ENCODE measurements at regions not wholly inside any gene's neighbourhood (a gene's known extent, or its start where the extent isn't known, plus 50 kb on each side); places are given as distances from the start of the nearest gene placed in this dataset.

- H3K4me3 ChIP-seq (replicated peaks; ENCODE audit: low read depth, low read length) = no peak overlapping the region
- no peak for DNase-seq (ENCODE audit: extremely low read depth, low read depth)
- no peak for TF ChIP-seq CTCF (IDR thresholded peaks at IDR 0.05; ENCODE audit: low read depth, low read length, missing control alignments)
Observed at GRCh38 chr13:74819549-74819948, 662.4 kb downstream of the TBC1D4 start.

DNA sequence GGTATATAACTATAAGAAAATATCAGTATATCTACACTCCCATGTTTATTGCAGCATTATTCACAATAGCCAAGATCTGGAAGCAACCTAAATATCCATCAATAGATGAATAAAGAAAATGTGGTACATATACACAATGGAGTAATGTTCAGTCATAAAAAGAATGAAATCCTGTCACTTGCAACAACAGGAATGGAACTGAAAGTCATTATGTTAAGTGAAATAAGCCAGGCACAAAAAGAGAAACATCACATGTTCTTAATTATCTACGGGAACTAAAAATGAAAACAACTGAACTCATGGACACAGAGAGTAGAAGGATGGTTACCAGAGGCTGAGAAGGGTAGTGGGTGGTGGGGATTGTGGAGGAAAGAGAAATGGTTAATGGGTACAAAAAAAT is 665.2 kb downstream of the TBC1D4 start:
- H3K4me3 ChIP-seq (replicated peaks; ENCODE audit: low read depth, low read length) = no peak overlapping the region
- no peak for DNase-seq (ENCODE audit: extremely low read depth, low read depth)
- no peak for TF ChIP-seq CTCF (IDR thresholded peaks at IDR 0.05; ENCODE audit: low read depth, low read length, missing control alignments)

- DNase-seq (ENCODE audit: extremely low read depth, low read depth) = no peak
- no peak overlapping the region for H3K4me3 ChIP-seq (replicated peaks; ENCODE audit: low read depth, low read length)
- TF ChIP-seq CTCF (IDR thresholded peaks at IDR 0.05; ENCODE audit: low read depth, low read length, missing control alignments) = no peak
Observed at GRCh38 chr13:74796157-74796556, 662.0 kb upstream of the KLF12 start.

DNA sequence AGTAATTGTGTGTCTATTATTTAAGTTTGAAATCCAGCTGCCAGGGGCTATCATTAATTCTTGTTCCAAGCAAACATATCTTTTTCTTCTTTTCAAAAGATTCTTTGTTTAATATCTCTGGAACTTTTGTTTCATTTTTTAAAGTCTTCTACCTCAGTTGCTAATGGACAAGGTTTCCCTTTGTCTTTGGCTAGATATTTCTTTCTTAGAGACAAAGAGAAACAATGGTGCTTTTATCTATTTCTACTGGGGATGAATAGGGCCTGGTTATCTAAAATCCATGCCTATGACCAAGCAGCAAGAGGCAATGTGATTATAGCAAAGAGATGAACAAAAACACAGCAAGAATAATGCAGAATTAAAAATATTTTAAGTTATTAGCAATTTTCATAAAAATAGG is 661.3 kb upstream of the KLF12 start:
- H3K4me3 ChIP-seq (replicated peaks; ENCODE audit: low read depth, low read length) = no peak overlapping the region
- no peak for DNase-seq (ENCODE audit: extremely low read depth, low read depth)
- TF ChIP-seq CTCF (IDR thresholded peaks at IDR 0.05; ENCODE audit: low read depth, low read length, missing control alignments) = no peak

DNA sequence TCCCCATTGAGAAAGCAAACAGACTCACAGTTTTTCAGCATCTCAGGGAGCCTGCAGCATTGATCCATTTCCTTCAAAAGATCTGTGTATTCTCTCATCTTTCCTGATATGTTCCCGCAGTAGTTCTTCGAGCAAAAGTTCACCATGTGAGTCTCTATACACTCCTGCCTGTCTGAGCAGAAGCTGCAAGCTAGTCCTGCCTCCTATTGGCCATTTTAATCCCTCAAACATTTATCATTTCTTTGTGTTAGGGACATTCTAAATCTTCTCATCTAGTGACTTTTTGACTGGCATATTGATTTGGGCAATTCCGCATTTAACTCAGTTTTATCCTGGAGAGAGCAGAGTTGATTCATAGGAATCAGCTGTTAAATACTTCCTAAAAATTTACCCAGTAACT is 660.4 kb upstream of the KLF12 start:
- no peak for DNase-seq (ENCODE audit: extremely low read depth, low read depth)
- TF ChIP-seq CTCF (IDR thresholded peaks at IDR 0.05; ENCODE audit: low read depth, low read length, missing control alignments) = no peak
- H3K4me3 ChIP-seq (replicated peaks; ENCODE audit: low read depth, low read length) = no peak overlapping the region

DNA sequence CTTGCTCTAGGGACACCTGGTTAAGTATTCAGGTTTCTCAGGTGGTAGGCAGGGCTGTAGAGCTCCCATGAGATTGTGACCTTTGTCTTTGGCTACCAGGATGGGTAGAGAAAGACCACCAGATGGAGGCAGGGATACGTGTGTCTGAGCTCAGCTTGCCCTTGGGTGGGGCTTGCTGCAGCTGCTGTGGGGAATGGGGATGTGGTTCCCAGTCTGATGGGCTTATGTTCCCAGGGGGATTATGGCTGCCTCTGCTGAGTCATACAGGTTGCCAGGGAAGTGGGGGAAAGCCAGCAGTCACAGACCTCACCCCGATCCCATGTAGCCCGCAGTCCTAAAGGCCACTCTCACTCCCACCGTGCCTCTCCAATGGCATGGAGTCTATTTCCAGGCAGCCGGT is 659.9 kb upstream of the KLF12 start:
- H3K4me3 ChIP-seq (replicated peaks; ENCODE audit: low read depth, low read length) = no peak overlapping the region
- no peak for TF ChIP-seq CTCF (IDR thresholded peaks at IDR 0.05; ENCODE audit: low read depth, low read length, missing control alignments)
- no peak for DNase-seq (ENCODE audit: extremely low read depth, low read depth)

GRCh38 chr13:74784959-74785358 is 650.8 kb upstream of the KLF12 start:
- TF ChIP-seq CTCF (IDR thresholded peaks at IDR 0.05; ENCODE audit: low read depth, low read length, missing control alignments) = no peak
- no peak for DNase-seq (ENCODE audit: extremely low read depth, low read depth)
- H3K4me3 ChIP-seq (replicated peaks; ENCODE audit: low read depth, low read length) = no peak overlapping the region
